GM19328 (cell line): ENCODE measurements at regions not wholly inside any gene's neighbourhood (a gene's known extent, or its start where the extent isn't known, plus 50 kb on each side); places are given as distances from the start of the nearest gene placed in this dataset.

Experiments used
- ATAC-seq: cut with Tn5 transposase; IDR thresholded peaks from one replicate; pipeline ENCODE4 v1.9.1; 2021; ENCODE audit warnings: mild to moderate bottlenecking, moderate library complexity; ENCODE audit not compliant: unreplicated experiment

DNA sequence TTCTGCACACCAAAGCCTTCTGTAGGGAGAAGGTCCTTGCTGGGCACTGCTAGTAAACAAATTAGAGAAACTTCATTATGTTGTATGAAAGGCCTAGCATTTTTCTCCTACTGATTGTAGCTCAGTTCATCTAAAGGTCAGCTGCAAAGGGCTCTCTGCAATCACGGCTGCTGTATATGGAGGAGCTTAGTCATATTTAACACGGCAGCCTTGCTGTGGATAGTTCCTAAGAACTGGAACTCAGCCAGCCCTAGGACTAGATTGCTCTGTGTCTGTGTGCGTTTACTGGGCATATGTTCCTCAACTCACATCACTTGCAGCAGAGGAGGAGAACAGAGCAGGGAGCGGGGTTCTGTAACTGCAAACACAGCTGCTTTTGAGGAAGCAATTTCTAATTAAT, 1103.9 kb upstream of the KLHL29 start:
- no peak for ATAC-seq

DNA sequence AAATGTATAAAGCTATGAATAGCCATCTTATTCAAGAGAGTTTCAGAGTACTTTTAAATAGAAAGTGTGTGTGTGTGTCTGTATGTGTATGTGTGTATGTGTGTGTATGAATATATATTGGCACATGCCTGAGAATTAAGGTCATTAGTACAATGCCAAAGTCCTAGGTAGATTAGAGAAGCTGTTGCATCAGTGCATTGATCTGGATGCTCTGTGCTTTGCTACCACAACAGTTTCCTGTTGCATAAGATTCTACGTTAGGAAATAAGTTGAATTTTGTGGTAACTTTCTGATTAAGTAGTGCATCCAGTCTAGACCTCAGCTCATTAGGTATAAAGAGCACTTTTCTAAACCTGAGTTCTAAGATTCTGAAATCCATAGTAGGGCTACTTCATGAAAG, 1102.8 kb upstream of the KLHL29 start:
- no peak for ATAC-seq

DNA sequence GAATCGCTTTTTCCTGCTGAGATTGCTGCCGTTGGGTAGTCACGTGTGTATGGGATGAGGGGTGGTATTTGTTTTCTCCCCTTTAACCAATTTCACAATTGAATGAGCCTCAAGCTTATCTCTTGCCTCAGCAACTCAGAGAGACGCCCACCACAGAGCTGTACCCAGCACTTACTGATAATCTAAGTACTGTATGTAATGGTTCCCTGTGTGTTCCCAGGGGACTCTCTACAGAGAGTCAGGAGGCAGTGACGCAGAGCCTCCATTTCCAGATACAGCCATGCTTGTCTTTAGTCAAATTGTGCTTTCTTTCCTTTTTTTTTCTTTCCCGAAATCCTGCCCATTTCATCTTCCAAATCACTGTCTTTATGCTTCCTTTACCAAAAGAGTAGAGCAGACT, 1102.1 kb upstream of the KLHL29 start:
- ATAC-seq = no peak

DNA sequence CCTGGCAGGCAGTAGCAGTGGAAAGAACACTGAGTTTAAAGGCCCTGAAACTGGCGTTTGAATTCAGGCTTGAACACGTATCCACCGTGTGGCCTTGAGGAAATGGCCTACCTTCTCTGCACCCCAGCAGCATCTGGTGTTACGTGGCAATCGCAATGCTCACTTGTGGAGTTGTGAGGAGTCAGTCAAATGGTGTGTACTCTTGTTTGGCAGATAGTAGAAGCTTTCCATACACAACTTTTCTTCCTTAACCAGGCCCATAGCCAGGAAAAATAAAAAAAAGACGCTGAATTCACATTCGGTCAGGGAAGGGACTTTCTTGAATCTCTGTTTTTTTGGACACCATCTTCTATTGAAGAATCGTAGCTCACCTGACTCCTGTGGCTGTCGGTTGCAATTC, 1101.5 kb upstream of the KLHL29 start:
- no peak for ATAC-seq

DNA sequence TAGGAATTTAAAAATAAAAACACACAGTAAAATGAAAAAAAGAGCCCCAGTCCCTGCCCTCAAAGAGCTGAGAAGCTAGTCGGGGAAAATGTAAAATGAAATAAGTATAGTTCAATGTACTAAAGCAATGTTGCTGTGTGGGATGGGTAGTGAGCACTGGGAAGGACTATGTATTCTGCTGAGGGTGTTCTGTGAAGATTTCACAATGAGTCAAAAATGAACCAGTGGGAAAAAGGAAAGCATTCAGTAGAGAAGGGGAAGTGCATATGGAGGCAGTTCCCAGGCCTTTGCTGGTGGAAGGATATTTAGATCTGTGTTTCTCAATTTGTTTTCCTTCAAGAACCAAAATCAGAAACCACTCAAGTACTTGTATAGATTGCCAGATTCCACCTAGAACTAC, 1094.7 kb upstream of the KLHL29 start:
- no peak for ATAC-seq

DNA sequence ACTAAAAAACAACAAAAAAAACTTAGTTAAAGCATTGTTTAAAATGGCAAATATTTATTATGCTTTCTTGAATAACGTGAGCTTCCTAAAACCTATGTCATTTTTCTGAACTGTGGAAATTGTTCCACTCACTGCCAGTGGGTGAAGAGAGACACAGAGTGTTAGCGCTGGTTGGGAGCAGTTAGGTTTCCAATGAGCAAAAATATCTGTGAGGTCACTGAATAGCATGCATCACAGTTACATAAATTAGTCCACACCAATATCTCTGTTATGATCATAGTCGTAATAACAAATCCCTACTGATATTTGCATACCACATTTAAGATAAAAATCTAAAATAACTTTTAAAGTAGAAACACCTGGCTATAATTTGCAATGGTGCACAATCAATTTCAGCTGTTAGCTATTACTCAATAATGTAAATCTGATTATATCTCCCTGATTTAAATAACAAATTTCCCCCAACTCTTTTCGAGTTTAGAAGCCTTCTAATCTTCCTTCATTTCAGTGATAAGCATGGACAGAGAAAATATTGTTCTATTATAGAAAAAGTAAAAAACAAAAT, 1094.0 kb upstream of the KLHL29 start:
- ATAC-seq = no peak

DNA sequence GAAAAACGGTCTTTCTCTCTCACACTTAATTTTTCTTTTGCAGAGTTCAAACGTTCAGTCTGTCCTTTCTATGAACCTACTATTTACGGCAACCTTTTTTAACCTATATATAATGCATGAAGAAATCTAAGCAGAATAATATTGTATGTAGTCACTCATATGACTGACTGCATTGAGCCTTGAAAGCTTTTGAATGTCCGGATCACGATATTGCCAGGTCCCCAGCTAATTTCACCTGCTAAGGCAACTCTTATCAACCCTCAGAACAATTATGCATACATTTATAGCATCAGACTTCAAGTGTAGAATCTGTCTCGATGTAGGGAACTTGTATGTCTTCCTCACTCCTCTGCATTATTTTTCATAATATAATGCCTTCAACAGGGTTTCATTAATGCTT, 1083.8 kb upstream of the KLHL29 start:
- ATAC-seq = no peak

DNA sequence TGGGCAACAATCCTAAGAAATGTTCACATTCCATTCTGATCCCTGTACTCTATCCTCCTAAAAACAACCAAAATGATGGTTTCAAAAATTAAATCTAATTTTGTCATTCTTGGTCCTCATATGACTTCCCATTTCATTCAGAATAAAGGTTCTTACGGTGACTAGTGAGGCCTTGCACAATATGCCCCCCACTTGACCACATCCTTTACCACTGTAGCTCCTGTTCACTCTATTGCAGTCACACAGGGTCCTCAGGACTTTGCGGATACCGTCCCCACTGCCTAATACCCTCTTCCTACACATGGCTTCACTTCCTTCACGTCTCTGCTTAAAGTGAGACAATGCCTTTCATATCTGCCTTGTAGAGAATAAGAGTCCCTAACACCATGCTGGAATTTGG, 1058.7 kb upstream of the KLHL29 start:
- no peak for ATAC-seq

DNA sequence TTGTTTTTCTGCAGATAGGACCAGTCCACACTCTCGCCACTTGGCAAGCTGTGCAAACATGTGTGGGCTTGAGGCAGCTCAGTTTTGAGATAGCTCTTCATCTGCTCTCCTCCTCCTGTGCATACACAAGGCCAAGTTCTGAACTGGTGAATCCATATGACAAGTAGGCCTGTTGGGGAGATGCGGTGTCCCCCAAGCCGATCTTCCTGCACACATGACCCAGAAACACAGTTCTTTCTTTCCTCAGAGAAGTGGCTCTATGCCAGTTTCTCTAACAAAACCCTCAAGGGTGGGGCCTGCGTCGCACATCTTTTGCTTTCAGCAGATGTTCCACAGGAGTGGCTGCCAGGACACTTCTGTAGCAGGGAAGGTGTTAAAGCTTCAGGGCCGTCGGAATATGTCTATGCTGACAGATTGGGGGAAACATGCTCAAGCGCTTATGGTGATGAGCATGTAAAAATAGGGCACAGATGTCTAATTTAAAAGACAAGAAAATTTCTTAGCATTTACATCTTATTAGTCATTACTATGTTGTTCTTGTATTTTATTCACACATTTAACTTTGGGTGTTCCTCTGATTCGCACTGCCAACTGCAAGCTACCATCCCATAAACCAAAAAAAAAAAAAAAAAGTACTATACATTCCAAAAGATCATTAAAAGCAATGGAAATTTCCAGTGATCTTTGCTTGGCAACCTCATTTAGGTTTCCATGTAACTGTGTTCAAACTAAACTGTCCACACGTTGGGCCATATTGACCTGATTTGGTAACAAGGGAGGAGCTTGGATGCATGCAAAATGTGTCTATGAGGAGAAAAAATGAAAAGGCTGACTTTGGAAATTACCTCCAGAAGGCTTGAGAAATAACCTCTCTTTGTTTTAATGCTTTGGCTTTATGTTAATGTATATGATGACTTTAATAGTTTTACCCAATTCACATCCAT, 1055.5 kb upstream of the KLHL29 start:
- no peak for ATAC-seq

DNA sequence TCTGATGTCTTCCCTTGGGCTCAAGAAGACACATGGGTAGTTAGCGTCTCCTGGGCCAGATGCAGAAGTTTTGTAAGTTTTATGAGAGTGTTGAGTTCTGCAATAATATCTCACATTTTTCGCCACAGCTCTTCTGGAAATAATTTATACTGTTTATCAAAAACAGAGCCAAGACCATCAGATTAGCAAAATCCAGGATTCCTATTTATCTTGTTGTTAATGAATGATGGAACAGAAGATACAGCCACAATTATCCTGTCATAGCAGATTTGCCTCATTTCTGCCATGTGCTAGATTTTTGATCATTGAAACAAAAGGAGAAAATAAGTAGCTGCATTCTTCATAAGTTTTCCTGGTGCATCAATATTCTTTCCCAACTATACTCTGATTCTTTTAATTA, 1048.6 kb upstream of the KLHL29 start:
- no peak for ATAC-seq

DNA sequence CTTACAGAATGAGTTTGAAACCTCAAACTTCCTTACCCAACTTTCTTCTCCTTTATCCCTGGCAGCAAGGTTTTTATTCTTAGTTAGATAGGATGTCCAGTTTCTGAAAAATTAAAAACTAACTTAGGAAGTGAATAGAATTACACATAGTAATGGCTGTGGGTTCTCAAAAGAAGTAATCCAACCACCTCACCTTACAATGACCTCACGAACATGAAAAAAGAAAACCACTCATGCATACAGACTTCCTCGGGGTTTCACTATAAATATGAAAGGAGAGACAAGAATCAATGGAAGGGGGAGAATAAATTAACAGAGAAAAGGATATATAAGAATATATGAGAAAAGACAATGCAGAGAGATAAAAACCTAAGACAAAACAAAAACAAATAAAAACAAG, 1044.3 kb upstream of the KLHL29 start:
- no peak for ATAC-seq

DNA sequence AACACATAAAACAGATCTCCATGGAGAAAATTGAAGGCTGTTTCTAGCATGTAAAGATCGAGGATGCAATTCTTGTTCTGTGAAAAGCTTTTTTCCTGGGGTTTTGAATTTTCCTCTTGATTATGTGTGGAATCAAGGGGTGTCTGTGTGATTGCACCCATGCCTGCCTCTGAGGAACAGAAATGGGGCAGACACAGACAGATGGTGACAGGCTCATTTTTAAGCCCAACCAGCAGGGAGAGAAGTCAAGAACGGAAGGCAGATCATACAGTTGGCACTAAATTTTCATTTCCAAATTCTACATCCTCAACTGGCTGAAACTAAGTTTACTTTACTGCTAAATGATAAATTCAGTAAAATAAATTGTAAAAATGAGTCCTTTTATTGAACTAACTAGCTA, 1037.7 kb upstream of the KLHL29 start:
- no peak for ATAC-seq

DNA sequence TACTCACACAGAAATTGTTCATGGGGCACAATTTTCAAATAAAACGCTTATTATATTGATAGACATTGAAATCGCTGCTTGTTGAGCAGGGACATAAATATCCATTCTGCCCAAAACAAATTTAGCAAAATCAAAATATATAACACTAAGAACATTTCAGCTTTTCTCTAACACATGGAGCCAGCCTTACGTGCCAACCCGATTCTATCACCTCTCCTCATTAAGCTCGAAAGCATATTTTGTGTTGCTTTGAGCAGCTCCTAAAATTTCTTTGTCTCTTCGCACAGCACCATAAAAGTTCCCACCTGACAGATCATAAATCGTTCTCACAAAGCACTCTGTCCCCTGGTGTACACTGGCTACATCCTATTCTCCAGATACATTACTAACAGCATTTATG, 1034.4 kb upstream of the KLHL29 start:
- no peak for ATAC-seq

DNA sequence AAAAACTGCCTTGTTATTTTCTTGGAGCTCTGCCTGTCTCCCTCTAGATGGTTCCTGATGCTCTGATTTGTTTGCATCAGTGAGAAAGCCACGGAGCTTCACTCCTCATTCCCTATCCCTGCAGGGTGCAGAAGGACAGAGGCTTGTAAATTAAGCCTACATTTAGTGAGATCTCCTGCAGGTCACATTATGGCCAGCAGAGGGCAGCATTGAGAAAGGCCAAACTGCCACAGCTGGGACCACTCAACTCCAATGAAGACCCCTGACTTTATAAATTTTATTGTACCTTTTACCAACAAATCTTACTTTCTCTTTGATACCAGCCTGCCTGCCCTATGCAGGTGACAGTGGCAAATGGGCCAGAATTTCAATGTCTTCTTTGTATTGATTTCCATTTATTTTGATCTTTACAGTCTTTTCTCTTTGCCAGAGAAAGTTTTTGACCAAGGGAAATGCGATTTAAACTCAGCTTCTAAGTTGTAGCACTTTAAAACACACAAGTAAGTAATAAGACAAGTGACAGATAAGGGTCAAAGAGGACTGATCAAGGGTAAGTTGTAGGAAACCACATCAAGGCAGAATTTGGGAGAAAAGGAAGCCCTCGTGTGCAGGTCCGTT, 1029.1 kb upstream of the KLHL29 start:
- no peak for ATAC-seq

DNA sequence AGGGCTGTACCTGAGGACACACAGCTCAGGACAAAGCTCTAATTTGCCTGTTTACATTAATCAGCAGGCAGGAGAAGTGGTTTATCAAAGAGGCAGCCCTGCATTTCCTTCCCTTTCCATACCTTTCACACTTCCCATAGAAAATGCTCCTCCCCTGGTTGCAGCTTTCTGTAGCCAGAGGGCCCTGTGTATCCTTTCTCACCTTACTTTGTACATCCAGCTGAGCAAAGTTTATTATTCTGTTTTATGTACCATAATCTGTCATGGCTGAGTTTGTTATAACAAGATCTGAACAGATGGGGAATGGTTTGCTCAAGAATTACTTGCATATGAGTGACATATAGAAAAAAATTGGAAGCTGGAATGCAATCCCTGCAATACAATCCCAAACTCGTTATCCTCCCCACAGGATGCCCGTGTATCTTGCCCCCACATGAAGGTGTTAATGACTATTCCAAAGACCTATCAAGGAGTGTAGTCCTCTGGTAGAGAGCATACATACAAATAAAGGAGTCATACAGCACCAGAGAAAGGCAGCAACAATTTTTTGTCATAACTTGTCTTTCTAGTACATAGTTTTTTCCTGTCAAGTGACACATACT, 1025.8 kb upstream of the KLHL29 start:
- ATAC-seq = no peak

DNA sequence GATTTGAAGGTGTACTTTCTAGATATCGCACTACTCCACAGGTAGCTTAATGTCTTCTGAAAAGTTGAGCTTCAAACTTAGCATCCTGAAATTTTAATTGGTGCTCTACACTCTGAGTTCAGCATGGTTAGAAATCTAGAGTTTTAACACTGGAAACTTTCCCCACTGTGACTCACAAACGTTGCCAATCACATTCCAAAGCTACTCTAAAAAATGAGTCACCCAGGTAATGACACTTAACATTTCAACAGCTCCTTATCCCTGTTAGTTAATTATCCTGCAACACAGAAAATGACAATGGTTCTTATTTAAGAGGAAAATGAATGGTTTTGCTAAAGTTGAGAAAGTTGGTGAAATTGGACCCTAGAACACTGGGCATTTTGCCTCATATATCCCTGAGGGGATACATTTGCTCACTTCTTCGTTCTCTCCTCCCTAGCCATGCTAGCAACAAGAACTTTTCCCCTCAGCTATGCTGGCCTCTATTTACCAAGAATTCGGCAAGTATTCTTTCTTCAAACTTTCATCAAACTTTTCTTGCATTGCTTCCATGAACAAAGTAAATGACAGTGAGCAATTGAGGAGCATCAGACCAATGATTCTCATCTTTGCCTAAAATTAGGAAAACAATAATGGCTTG, 1024.1 kb upstream of the KLHL29 start:
- ATAC-seq = no peak

DNA sequence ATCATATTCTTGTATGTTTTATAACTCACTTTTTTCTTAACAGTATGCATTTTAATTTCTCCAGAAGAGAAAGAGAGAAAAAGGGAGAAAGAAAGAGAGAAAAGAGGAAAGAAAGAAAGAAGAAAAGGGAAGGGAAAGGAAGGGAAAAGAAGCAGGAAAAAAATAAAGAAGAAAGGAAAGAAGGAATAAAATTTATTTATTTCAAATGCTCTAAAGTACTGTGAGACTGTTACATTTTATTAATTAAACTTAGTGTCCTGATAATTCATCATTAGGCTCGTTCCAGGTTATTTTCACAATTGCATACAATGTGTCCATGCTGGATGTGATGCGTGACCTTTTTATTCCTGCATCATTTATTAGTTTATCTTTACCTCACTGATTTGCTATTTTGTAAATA, 1023.4 kb upstream of the KLHL29 start:
- no peak for ATAC-seq

DNA sequence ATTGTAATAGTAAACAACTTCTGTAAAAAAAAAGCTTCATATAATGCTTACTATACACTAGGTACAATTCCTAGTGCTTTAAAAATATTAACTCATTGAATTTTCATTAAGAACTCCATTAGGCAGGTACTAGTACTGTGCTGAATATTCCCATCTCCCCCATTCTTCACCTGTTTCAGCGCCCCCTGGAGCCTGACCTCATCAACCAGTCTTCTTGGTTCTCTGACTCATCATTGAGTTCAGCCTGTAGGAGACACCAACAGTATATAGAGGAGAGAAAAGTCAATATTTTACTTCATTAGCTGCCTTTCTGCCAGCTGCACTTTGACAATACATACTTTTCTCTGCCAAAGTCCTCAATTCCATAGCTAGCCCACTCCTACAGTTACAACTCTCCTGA, 1009.9 kb upstream of the KLHL29 start:
- no peak for ATAC-seq

DNA sequence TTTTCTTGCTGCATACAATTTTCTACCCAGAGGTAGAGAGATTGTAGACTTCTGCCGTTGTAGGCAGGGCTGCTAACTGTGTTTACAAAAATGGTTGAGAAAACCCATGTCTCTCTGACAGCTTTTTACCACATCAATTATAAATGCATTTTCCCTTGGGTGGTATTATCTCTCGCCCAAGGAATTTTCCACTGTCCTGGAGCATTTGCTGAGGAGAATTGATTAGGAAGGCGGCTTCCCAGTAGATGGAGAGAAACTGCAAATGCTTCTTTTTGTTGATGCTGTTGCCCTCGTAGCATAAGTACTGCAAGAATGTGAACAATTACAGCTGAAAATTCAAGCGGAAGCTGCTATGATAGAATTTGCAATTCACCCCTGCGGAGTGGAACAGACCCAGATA, 1007.7 kb upstream of the KLHL29 start:
- no peak for ATAC-seq

DNA sequence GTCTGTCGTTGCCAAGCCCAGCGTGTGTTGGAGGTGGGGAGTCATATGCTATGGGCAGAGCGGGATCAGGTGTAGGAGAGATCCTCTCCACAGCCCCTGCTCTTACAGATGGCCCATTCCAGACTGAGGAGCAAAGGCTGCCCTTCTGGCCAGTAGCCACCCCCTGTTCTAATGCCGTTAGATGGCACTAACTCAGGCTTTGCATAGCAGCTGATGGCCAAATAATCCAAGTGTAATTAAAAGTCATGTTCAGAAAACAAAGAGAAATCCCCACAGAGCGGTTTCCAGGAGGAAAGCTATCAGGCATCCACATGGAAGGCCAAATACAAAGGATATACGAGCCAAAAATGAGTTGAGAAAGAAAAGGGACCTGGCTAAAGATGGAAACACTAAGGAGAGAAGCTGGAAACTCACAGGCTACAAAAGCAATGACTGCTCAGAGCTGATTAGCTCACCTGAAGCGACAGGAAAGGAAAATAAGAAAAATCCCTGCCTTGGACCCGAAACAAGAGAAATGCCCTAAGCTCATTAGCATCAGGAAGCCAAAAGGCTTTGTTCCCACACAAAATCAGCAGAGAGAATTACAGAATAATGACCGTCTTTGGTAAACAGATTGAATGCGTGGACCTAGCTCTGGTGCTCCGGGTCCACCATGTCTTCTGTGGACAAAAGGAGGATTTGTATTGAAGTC, 1002.4 kb upstream of the KLHL29 start:
- no peak for ATAC-seq

DNA sequence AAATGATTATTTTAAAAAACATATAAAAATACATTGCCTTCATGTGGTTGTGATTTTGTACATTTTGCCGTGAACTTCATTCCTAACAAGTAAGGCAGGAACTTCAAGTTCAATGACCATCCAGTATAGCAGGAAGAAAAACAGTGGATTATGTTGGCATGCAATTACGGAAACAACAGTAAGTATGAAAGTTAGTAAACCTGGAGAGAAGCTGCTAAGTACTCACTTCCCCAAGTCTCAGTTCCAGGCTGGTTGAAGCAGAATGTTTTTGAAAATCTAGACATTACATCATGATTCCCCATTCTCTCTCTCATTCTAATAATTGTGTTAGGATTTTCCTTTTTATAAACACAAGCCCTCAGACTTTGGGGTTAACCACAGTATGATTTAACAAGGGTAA, 987.1 kb upstream of the KLHL29 start:
- ATAC-seq = no peak
